ENCODE measurements at regions not wholly inside any gene's neighbourhood (a gene's known extent, or its start where the extent isn't known, plus 50 kb on each side); places are given as distances from the start of the nearest gene placed in this dataset.

- TF ChIP-seq POLR2A (IDR thresholded peaks at IDR 0.05; ENCODE audit: low read depth, low read length) (no peak), SPI1 (IDR thresholded peaks at IDR 0.05; ENCODE audit: low read depth, low read length) (no peak)
Observed at GRCh38 chr18:55908901-55909366, 320.9 kb upstream of the TCF4 start.

Data from GM12891 (cell line).